ENCODE measurements at regions not wholly inside any gene's neighbourhood (a gene's known extent, or its start where the extent isn't known, plus 50 kb on each side); places are given as distances from the start of the nearest gene placed in this dataset.

- no peak for DNase-seq
These were observed 190.9 kb upstream of the KLF12 start for GRCh38 chr13:74325106-74325505.

DNA sequence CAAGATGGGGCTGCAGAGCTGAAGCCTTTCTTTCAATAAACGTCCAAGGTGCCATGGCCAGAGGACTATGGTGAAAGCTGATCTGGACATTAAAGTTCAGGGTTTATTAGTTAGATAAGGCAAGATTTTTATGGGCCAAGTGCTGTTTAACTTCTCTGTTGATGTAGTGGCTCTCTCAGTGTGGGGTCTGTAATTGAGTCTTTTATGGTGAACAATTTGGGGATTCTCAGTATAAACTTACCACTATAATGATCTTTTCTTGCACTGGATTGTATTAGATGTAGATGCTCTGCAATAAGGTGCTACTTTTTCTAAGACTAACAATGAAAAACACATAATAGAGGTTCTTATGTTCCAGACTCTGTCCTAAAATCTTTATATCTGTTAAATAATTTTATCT is 190.1 kb upstream of the KLF12 start:
- DNase-seq: no peak

DNA sequence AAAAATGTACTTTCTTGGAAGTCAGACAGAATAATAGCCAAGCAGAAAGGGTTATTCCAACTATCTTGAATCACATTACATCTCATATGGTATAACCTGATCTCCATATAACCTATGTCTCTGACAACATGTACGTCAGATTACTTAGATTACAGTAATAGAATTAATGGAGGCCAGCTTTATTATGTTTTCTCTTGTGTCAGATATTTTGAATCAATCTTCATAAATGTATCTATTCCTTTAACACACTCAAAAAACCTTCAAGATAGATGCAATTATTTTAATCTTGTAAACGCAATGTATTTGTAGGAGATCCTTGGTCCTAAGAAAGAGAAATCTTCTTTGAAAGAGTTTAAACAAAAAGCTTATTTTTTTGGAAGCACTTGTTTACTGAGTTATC is 188.4 kb upstream of the KLF12 start:
- no peak for DNase-seq

DNA sequence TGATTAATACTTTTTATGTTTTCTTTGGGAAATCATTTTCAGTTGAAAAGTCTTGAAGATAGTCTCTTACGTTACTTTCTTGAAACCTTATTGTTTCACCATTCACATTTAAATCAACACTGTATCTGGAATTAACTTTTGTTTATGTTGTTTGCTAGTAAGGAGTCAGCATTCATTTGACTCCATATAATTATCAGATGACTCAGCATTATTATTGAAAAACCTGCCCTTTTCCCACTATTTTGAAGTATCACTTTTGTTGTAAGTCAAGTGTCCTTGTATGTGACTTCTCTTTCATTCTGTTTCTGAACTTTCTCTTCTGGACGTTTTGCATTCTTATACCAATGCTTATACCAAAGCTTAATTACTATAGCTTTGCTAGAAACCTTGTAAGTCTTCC is 186.1 kb upstream of the KLF12 start:
- DNase-seq: no peak

DNA sequence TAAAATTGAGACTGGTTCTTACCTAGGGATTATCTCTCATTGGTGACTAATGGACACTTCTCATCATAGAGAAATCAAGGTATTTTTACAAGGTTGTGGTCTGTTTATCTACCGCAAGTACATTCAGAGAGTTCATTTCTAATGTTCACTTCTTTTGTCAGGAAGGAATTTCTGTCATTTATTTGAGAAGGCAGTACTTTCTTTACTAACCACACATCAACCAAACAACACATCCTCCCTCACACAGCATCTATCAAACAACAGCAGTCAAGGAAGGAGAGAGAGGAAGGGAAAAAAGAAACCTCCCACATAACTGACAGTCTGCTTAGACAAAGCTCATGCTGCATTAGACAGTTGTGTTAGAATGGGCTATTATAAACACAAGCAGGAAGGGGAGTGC is 182.3 kb upstream of the KLF12 start:
- no peak for DNase-seq

DNA sequence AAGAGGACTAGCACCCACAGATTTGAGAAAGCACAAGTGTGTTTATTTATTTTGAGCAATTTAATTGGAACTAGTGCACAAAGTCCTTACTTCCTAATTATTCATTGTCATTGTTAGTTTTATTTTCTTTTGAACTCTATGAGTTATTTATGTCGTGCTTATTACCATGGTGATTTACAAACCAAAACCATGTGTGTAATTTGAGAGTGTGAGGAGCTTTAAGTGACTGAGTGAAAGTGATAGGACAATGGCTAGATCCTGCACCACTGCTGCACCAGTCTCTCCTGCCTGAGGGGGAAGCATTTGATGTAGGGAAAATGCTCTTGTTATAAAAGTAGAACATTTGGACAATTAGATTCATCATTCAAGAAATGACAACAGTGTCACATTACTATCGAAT is 172.3 kb upstream of the KLF12 start:
- no peak for DNase-seq

GRCh38 chr13:74305876-74306275 is 171.7 kb upstream of the KLF12 start:
- DNase-seq: no peak

- DNase-seq: no peak
These were observed 167.2 kb upstream of the KLF12 start for GRCh38 chr13:74301258-74301935.

- DNase-seq: no peak
These were observed 166.0 kb upstream of the KLF12 start for GRCh38 chr13:74300162-74300561.

GRCh38 chr13:74299721-74300120 is 165.5 kb upstream of the KLF12 start:
- DNase-seq: no peak

GRCh38 chr13:74298923-74299322 is 164.7 kb upstream of the KLF12 start:
- DNase-seq: no peak

DNA sequence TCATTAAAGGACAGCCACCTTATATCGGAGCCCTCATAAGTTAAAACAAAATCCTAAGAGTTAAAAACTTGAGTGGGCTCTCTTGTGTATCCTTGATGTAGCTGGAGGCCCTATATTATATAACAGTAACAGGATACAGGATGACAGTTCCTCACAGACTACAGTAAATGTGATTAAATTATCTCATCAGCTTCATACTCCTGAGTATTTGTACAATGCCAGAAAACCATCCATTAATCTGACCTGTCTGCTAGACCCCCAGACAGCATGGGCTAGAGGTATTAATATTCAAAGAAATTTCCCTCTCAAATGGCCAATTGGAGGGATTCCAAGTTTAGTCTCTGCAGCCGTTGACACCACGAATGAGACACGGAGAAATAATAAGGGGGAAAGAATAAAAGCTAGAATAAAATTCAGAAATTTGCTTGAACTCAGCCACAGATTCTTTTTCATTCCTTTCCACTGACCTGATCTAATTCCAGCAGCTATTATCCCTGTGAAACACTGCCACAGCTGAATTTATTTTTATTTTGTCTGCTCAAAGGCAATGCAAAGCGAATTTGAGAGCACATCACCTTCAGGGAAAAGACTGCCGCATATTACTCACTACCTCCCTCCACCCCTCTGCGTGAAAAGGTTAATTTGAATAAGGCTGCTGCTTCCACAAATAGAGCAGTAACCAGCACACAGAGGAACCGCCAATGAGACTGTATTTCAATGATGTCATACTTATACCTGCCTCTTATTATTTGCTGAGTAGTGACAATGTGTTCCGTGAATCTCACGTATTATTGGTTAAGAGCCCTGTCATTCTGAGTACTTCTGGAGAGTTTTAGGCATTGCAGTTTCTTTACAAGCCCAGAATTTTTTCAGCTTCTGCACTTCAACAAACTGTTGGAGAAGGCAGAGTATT is 155.9 kb upstream of the KLF12 start:
- DNase-seq: no peak

DNA sequence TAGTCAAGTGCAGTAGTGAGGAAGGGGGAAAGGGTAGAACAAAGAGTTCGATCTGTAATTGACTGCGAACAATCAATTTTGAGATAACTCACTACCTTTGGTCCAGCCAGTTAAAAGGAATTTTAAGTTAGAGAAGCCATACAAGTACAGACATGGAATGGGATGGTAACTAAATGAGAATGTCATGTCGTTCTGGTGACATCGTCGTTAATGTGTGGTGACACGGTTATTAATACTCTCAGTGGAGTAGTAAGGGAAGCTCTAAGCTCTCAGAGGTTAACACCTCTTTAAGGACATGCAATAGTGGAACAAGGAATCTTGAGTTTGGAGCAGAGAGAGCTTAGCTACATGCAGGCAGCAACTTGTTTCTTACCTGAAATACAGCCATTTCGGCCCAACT is 154.9 kb upstream of the KLF12 start:
- no peak for DNase-seq

DNA sequence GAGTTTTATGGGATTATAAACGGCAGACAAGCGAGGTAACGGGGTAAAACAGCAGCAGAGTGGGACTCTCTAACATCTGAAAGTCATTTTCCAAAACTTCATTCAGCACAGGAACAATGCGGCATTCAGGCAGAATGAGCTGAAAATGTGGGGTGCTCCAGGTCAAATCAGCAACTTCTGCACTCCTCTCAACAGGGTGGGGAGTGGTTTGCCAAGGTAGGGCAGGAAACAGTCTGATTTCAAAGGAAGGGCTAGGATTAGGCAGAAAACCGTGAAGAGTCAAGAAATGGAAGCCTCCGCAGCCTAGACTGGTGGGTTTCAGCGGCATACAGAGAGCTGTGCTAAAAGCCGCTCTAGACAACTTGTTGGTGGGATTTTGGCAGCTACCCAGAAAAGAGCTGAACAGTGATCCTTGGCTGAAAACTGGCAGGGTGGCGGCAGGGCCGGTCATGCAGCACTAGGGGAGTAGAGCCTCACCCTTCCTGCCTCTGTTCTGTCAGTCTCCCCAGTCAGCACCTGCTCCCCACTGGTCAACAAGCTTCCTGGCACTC is 154.2 kb upstream of the KLF12 start:
- no peak for DNase-seq

DNA sequence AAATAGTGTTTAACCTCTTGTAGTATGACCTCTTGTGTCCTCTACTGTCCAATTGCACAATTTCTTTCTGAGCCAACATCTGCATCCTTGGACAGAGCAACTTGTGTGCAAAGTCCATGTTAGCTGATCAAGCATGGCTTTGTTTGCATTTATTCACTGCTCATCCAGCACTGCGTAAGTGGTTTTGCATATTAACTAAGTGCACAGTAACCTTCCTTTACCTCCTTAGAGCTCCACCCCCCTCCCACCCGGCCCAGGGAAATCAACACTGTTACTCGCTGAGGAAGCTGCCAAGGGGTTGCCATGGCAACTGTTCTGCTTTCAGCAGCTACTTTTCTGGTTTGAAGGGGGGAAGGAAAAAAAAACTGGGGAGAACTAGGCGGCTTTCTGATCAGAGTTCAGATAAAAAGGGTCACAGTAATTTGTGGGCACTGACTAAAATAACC is 153.5 kb upstream of the KLF12 start:
- DNase-seq: no peak

GRCh38 chr13:74280795-74281490 is 146.7 kb upstream of the KLF12 start:
- no peak for DNase-seq

DNA sequence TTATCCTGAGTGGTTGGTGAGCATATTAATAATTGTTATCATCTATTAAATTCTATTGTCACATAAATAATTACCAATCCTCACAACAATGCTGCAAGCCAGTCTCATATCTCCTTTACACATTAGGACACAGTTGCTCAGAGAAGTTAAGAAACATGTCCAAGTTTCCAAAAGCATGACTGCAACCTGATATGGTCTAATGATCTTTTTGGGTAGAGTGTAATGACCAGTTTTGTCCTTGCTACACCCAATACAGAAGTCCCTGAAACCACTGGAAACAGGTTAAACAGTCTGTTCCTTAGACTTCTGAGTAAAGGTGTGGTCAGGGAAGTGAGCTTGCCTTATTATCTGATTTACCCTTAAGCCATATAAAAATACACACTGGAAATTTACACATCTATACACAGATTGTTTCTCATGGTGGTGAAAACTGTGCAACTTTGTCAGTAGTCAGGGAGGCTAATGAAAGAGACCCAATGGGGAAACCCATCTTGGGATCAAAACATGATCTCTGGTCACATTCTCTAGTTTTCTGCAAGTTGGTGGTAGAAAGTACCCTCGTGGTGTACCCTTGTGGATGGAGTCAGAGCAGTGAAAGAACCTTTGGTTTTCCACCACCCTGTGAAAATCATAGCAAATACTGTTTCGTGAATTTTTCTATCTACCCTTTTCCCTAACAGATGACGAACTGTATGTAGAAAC is 146.0 kb upstream of the KLF12 start:
- no peak for DNase-seq

DNA sequence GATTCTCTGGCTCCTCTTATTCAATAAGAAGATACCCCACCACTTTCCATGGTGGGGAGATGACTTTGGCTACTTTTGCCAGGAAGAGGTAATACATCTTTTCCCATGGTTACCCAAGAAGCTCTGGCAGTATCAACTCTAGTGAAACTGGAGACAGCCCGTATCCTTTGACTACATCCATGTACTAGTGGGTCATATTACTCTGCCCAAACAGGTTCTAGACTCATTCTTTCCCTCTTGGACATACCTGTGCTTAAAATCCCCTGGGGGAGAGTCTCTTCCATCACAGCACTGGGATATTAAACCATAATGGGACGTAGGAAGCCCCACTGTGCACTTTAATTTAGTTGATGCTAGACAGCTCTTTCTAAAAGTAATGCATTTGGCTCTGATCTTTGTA is 144.7 kb upstream of the KLF12 start:
- DNase-seq: no peak

DNA sequence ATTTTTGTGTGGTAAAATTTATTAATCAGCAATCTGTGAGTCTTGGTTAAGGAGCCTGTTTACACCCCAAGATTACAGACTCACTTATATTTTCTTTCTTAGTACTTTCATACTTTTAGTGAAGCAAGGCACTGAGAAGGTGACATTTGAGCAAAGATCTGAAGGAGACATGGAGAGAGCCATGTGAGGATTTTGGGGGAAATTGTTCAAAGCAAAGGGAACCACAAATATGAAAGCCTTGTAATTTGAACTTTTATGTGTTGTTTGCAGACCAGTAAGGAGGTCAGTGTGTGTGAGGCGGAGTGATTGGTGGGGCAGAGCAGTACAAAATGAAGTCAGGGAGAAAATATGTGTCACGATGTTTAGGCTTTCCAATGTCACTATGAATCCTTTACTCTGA is 140.7 kb upstream of the KLF12 start:
- DNase-seq: no peak

GRCh38 chr13:74273581-74273980 is 139.4 kb upstream of the KLF12 start:
- DNase-seq: no peak

- DNase-seq: no peak
These were observed 138.6 kb upstream of the KLF12 start for GRCh38 chr13:74272826-74273225.

DNA sequence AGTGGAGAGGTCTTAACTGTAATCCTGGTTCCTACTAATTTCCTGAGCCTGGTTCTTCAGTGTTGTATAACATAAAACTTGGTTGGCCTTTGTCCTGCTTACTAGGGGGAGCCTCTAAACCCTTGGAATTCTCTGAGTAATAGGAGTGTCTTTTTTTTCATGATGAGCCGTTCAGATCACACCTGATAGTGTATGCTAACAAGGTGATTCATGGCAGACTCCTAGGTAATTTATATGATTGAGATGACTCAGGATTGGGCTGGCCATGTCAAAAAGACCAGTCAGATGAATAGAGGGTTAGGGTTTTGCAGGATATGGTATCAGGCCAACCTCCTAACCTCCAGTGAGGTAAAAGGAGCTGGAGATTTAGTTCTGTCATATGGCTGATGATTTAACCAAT is 135.8 kb upstream of the KLF12 start:
- no peak for DNase-seq

GRCh38 chr13:74266861-74267260 is 132.7 kb upstream of the KLF12 start:
- no peak for DNase-seq
